ENCODE measurements at regions not wholly inside any gene's neighbourhood (a gene's known extent, or its start where the extent isn't known, plus 50 kb on each side); places are given as distances from the start of the nearest gene placed in this dataset.

GRCh38 chrX:10974920-10975319 lies 136.2 kb upstream of the HCCS start:
- no peak overlapping the region for H3K4me3 ChIP-seq
- no peaks in the 10 kb centered on the region for H3K27me3 ChIP-seq
- intact Hi-C loops (cut with DNase I): no loop called here
- H3K4me1 ChIP-seq: peaks cover 0 to 2% of the 10 kb centered on the region in 2 donors
- H3K9me3 ChIP-seq: no peaks in the 10 kb centered on the region
- no peak for DNase-seq (ENCODE audit: low spot score in 2 of 2)
- no peak overlapping the region for H3K27ac ChIP-seq
- no peaks in the 10 kb centered on the region for H3K36me3 ChIP-seq
- TF ChIP-seq CTCF (IDR thresholded peaks at IDR 0.05): no peak

- Histone ChIP-seq H3K4me1 (no peaks in the 10 kb centered on the region), H3K27ac (no peak overlapping the region), H3K9me3 (no peaks in the 10 kb centered on the region), H3K27me3 (no peaks in the 10 kb centered on the region), H3K4me3 (no peak overlapping the region), H3K36me3 (no peaks in the 10 kb centered on the region)
- intact Hi-C loops (cut with DNase I): no loop called here
- no peak for TF ChIP-seq CTCF (IDR thresholded peaks at IDR 0.05)
- DNase-seq (ENCODE audit: low spot score in 2 of 2): no peak
Measured at GRCh38 chrX:10979956-10980355, 131.2 kb upstream of the HCCS start.

GRCh38 chrX:10981506-10981905 lies 129.6 kb upstream of the HCCS start:
- no peak overlapping the region for H3K27ac ChIP-seq
- no peaks in the 10 kb centered on the region for H3K36me3 ChIP-seq
- no peak overlapping the region for H3K4me3 ChIP-seq
- no peak for TF ChIP-seq CTCF (IDR thresholded peaks at IDR 0.05)
- H3K4me1 ChIP-seq: no peaks in the 10 kb centered on the region
- intact Hi-C loops (cut with DNase I): no loop called here
- no peaks in the 10 kb centered on the region for H3K27me3 ChIP-seq
- no peak for DNase-seq (ENCODE audit: low spot score in 2 of 2)
- H3K9me3 ChIP-seq: no peaks in the 10 kb centered on the region

GRCh38 chrX:10983526-10983925 lies 127.6 kb upstream of the HCCS start:
- TF ChIP-seq CTCF (IDR thresholded peaks at IDR 0.05): no peak
- Histone ChIP-seq H3K36me3 (no peaks in the 10 kb centered on the region), H3K4me3 (no peak overlapping the region), H3K9me3 (no peaks in the 10 kb centered on the region), H3K4me1 (no peaks in the 10 kb centered on the region), H3K27ac (no peak overlapping the region), H3K27me3 (no peaks in the 10 kb centered on the region)
- DNase-seq (ENCODE audit: low spot score in 2 of 2): no peak
- intact Hi-C loops (cut with DNase I): no loop called here

GRCh38 chrX:10984213-10984612 lies 126.9 kb upstream of the HCCS start:
- H3K4me3 ChIP-seq: no peak overlapping the region
- intact Hi-C loops (cut with DNase I): no loop called here
- no peak overlapping the region for H3K27ac ChIP-seq
- H3K27me3 ChIP-seq: no peaks in the 10 kb centered on the region
- no peak for DNase-seq (ENCODE audit: low spot score in 2 of 2)
- no peak for TF ChIP-seq CTCF (IDR thresholded peaks at IDR 0.05)
- H3K9me3 ChIP-seq: no peaks in the 10 kb centered on the region
- H3K36me3 ChIP-seq: no peaks in the 10 kb centered on the region
- H3K4me1 ChIP-seq: no peaks in the 10 kb centered on the region

GRCh38 chrX:10986616-10987015 lies 124.5 kb upstream of the HCCS start:
- no peak overlapping the region for H3K27ac ChIP-seq
- H3K4me1 ChIP-seq: no peaks in the 10 kb centered on the region
- no peaks in the 10 kb centered on the region for H3K27me3 ChIP-seq
- no peak overlapping the region for H3K4me3 ChIP-seq
- DNase-seq (ENCODE audit: low spot score in 2 of 2): no peak
- H3K36me3 ChIP-seq: no peaks in the 10 kb centered on the region
- no peak for TF ChIP-seq CTCF (IDR thresholded peaks at IDR 0.05)
- intact Hi-C loops (cut with DNase I): no loop called here
- no peaks in the 10 kb centered on the region for H3K9me3 ChIP-seq

Measured in ascending aorta (tissue), 2 donors.